ENCODE measurements at regions not wholly inside any gene's neighbourhood (a gene's known extent, or its start where the extent isn't known, plus 50 kb on each side); places are given as distances from the start of the nearest gene placed in this dataset.
"Not testable (repeated sequence)": the region's sequence is repeated elsewhere in the genome, so short reads cannot be mapped to it uniquely, and the experiment has no call there.

DNA sequence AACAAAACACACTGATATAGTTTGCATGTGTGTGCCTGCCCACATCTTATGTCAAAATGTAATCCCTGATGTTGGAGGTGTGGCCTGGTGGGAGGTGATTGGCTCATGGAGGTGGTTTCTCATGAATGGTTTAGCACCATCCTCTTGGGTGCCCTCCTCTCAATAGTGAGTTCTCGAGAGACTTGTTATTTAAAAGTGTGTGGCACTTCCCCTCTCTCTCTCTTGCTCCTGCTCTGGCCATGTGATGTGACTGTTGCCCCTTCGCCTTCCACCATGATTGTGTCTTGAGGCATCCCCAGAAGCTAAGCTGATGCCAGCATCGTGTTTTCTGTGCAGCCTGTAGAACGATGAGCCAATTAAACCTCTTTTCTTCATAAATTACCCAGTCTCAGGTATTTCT, 454.1 kb upstream of the DCN start:
- intact Hi-C loops (cut with DNase I): no loop called here
- H3K27ac ChIP-seq: no peak overlapping the region
- DNase-seq (no peak), ATAC-seq (no peak)
- 86 to 96% (median 89%) methylated on average over 4 of the region's 4 CpGs for WGBS, 4 donors
- H3K9me3 ChIP-seq: peaks cover 0 to 4% (median 0%) of the 10 kb centered on the region in 12 donors
- no peaks in the 10 kb centered on the region for H3K36me3 ChIP-seq
- H3K27me3 ChIP-seq: no peaks in the 10 kb centered on the region
- no peaks in the 10 kb centered on the region for H3K4me1 ChIP-seq
- TF ChIP-seq, protein P1, sequence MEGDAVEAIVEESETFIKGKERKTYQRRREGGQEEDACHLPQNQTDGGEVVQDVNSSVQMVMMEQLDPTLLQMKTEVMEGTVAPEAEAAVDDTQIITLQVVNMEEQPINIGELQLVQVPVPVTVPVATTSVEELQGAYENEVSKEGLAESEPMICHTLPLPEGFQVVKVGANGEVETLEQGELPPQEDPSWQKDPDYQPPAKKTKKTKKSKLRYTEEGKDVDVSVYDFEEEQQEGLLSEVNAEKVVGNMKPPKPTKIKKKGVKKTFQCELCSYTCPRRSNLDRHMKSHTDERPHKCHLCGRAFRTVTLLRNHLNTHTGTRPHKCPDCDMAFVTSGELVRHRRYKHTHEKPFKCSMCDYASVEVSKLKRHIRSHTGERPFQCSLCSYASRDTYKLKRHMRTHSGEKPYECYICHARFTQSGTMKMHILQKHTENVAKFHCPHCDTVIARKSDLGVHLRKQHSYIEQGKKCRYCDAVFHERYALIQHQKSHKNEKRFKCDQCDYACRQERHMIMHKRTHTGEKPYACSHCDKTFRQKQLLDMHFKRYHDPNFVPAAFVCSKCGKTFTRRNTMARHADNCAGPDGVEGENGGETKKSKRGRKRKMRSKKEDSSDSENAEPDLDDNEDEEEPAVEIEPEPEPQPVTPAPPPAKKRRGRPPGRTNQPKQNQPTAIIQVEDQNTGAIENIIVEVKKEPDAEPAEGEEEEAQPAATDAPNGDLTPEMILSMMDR (IDR thresholded peaks at IDR 0.05): no peak
- TF ChIP-seq POLR2A (IDR thresholded peaks at IDR 0.05): no peak
- no peak overlapping the region for H3K4me3 ChIP-seq

DNA sequence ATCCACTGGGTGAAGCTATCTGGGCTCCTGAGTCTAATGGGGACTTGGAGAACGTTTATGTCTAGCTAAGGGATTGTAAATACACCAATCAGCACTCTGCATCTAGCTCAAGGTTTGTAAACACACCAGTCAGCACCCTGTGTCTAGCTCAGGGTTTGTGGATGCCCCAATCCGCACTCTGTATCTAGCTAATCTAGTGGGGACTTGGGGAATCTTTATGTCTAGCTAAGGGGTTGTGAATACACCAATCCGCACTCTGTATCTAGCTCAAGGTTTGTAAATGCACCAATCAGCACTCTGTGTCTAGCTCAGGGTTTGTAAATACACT, 451.7 kb upstream of the DCN start:
- Histone ChIP-seq H3K4me3 (peak overlapping the region in 1 of 12 donors; percentile 51), H3K27ac (peak overlapping the region in 1 of 12 donors; percentile 67)
- H3K4me1 ChIP-seq; H3K9me3 ChIP-seq; H3K27me3 ChIP-seq; intact Hi-C loops (cut with DNase I); ATAC-seq; DNase-seq; H3K36me3 ChIP-seq: not testable (repeated sequence)
- 88 to 96% (median 93%) methylated on average over 2 to 3 of the region's 3 CpGs for WGBS, 4 donors

DNA sequence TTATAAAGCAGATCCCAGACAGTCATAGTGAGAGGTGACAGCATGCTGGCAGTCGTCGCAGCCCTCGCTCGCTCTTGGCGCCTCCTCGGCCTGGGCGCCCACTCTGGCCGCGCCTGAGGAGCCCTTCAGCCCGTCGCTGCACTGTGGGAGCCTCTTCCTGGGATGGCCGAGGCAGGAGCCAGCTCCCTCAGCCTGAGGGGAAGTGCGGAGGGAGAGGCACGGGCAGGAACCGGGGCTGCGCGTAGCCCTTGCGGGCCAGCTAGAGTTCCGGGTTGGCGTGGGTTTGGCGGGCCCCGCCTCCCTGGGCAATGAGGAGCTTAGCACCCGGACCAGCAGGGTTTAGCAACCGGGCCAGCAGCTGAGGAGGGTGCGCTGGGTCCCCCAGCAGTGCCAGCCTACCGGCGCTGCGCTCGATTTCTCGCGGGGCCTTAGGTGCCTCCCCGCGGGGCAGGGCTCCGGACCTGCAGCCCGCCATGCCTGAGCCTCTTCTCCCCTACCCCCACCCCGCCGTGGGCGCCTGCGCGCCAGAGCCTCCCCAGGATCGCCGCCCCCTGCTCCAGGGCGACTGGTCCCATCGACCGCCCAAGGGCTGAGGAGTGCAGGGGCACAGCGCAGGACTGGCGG, 451.2 kb upstream of the DCN start:
- DNase-seq (peak in 1 of 5 donors; percentile 54), ATAC-seq (no peak)
- H3K4me1 ChIP-seq: no peaks in the 10 kb centered on the region
- peaks cover 0 to 4% (median 0%) of the 10 kb centered on the region in 12 donors for H3K9me3 ChIP-seq
- intact Hi-C loops (cut with DNase I): no loop called here
- 94 to 98% (median 97%) methylated on average over 21 to 47 of the region's 47 CpGs for WGBS, 4 donors
- no peaks in the 10 kb centered on the region for H3K36me3 ChIP-seq
- no peaks in the 10 kb centered on the region for H3K27me3 ChIP-seq
- no peak for TF ChIP-seq POLR2A (IDR thresholded peaks at IDR 0.05)
- TF ChIP-seq, protein P1 (IDR thresholded peaks at IDR 0.05): no peak
- H3K27ac ChIP-seq: peak overlapping the region in 1 of 12 donors; percentile 67
- peak overlapping the region in 1 of 12 donors; percentile 51 for H3K4me3 ChIP-seq

DNA sequence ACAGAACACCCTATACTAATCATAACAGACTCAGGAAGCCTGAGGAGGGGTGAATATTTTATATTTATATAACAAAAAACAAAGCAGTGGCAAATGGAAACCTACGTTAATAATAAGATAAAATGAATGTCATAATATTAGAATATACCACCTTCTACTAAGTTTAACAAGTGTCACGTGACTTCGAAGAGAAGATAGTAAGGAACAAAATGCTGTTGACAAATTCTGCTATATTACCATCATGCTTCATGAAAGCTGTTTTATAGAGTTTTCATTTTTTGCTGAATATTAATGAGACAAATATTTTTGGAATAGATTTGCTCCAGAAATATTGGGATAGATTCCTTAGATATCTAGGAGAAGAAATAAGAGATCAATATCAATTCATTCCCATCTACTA, 450.6 kb upstream of the DCN start:
- intact Hi-C loops (cut with DNase I): no loop called here
- peaks cover 0 to 4% (median 0%) of the 10 kb centered on the region in 12 donors for H3K9me3 ChIP-seq
- H3K4me3 ChIP-seq: peak overlapping the region in 1 of 12 donors; percentile 51
- 92 to 96% (median 94%) methylated on average over 3 of the region's 3 CpGs for WGBS, 4 donors
- ATAC-seq: no peak
- no peaks in the 10 kb centered on the region for H3K4me1 ChIP-seq
- peak overlapping the region in 1 of 12 donors; percentile 67 for H3K27ac ChIP-seq
- no peak for DNase-seq
- no peaks in the 10 kb centered on the region for H3K27me3 ChIP-seq
- TF ChIP-seq, protein P1 (IDR thresholded peaks at IDR 0.05): no peak
- TF ChIP-seq POLR2A (IDR thresholded peaks at IDR 0.05): no peak
- H3K36me3 ChIP-seq: no peaks in the 10 kb centered on the region

Measured in heart left ventricle (tissue), 16 donors.